GM12878 (cell line): ENCODE measurements at regions not wholly inside any gene's neighbourhood (a gene's known extent, or its start where the extent isn't known, plus 50 kb on each side); places are given as distances from the start of the nearest gene placed in this dataset.
"Not testable (repeated sequence)": the region's sequence is repeated elsewhere in the genome, so short reads cannot be mapped to it uniquely, and the experiment has no call there.

Experiments
- ATAC-seq: fragments of 200-7000 bp; cut with Tn5 transposase; 3 replicates; pipeline ENCODE4 v1.9.1; 2020; ENCODE audit warnings: mild to moderate bottlenecking, moderate library complexity
- BruUV-seq: library from RNA; stranded (reverse); fragments of 400-500 nt; replicated peaks from 2 replicates; lab custom pipeline; 2021; lab: Mats Ljungman, UMichigan
- CTCF ChIA-PET: fragments of 300-600 bp; sonication (Branson Sonifier 250); formaldehyde crosslinking; extraction: SDS; loops from one replicate; lab custom pipeline; 2021; ENCODE audit warnings: inconsistent platforms; lab: Yijun Ruan, JAX
- POLR2A ChIA-PET: fragments of 350-600 bp; formaldehyde crosslinking; extraction: SDS; loops from one replicate; lab custom pipeline; 2021; ENCODE audit warnings: inconsistent platforms; lab: Charles Lee
- RAD21 ChIA-PET: fragments of 300-600 bp; sonication (Branson Sonifier 250); formaldehyde crosslinking; loops from one replicate; lab custom pipeline; 2023; ENCODE audit warnings: antibody characterized with exemption; ENCODE audit not compliant: unreplicated experiment; lab: Charles Lee
- SMC1A ChIA-PET: fragments of 300-600 bp; sonication (Branson Sonifier 250); formaldehyde crosslinking; loops from one replicate; lab custom pipeline; 2023; ENCODE audit not compliant: unreplicated experiment, uncharacterized antibody; lab: Charles Lee
- DNase-seq: peaks from one replicate; pipeline ENCODE4 v3.0.0-alpha.2; 2011; ENCODE audit warnings: low read depth, low spot score
- FAIRE-seq: peaks from 3 replicates; lab custom pipeline; 2011; peaks lifted over from hg19 to GRCh38; lab: Jason Lieb, UNC
- H2AFZ ChIP-seq: 2 replicates; pipeline ENCODE4 v1.6.0; 2011; ENCODE audit warnings: low read depth, low read length, control low read depth; ENCODE audit not compliant: control insufficient read depth
- H3K27ac ChIP-seq: 2 replicates; pipeline ENCODE4 v1.5.1; 2011; ENCODE audit warnings: control low read depth; ENCODE audit not compliant: control insufficient read depth, insufficient read depth
- H3K27me3 ChIP-seq, 2 experiments: replicated peaks in 1 of 2; 2 replicates each; pipeline versions ENCODE4 v1.6.0 to v1.6.1; 2011; ENCODE audit warnings: low read length in 1 of 2; ENCODE audit not compliant: control insufficient read depth in 2 of 2, insufficient read depth in 2 of 2
- H3K36me3 ChIP-seq, 2 experiments: 2 replicates each; pipeline ENCODE4 v1.5.1; 2011; ENCODE audit warnings: low read length in 1 of 2; ENCODE audit not compliant: control insufficient read depth in 2 of 2, insufficient read depth in 2 of 2
- H3K4me1 ChIP-seq: 2 replicates; pipeline ENCODE4 v1.6.1; 2011; ENCODE audit warnings: mild to moderate bottlenecking, low read length, moderate library complexity, mixed read lengths; ENCODE audit not compliant: control insufficient read depth, insufficient read depth
- H3K4me2 ChIP-seq: 2 replicates; pipeline ENCODE4 v1.6.0; 2011; ENCODE audit warnings: control low read depth; ENCODE audit not compliant: control insufficient read depth, insufficient read depth
- H3K4me3 ChIP-seq: fragments of 200-600 bp; sonication (generic); 2 replicates; pipeline ENCODE4 v1.5.1; 2016
- H3K79me2 ChIP-seq: 2 replicates; pipeline ENCODE4 v1.6.0; 2011; ENCODE audit warnings: low read length; ENCODE audit not compliant: control insufficient read depth, insufficient read depth
- H3K9ac ChIP-seq: 2 replicates; pipeline ENCODE4 v1.8.0; 2011; ENCODE audit warnings: low read length, control low read depth, mixed read lengths; ENCODE audit not compliant: control insufficient read depth, insufficient read depth
- H3K9me3 ChIP-seq: replicated peaks from 3 replicates; pipeline ENCODE4 v1.5.1; 2011; ENCODE audit warnings: mild to moderate bottlenecking, low read length; ENCODE audit not compliant: control insufficient read depth, insufficient read depth
- H4K20me1 ChIP-seq: 2 replicates; pipeline ENCODE4 v1.6.0; 2011; ENCODE audit not compliant: control insufficient read depth, insufficient read depth
- CREM ChIP-seq: IDR thresholded peaks from 2 replicates; pipeline ENCODE4 v1.6.1; 2014; ENCODE audit warnings: antibody characterized with exemption, low read depth
- DPF2 ChIP-seq: fragments of 450-650 bp; IDR thresholded peaks from 2 replicates; pipeline ENCODE4 v1.6.1; 2017; ENCODE audit warnings: mild to moderate bottlenecking
- HDGF ChIP-seq: fragments of 450-650 bp; IDR thresholded peaks from 2 replicates; pipeline ENCODE4 v1.6.1; 2016; ENCODE audit warnings: antibody characterized with exemption
- KAT2A ChIP-seq: conservative IDR thresholded peaks from 2 replicates; pipeline ENCODE4 v1.6.1; 2011; ENCODE audit warnings: low read depth, low read length; ENCODE audit not compliant: control insufficient read depth
- PAX5 ChIP-seq: IDR thresholded peaks from 2 replicates; pipeline ENCODE4 v1.6.1; 2011; ENCODE audit warnings: low read depth, low read length, borderline replicate concordance
- PAX8 ChIP-seq: fragments of 450-650 bp; IDR thresholded peaks from 2 replicates; pipeline ENCODE4 v1.6.1; 2017; ENCODE audit warnings: mild to moderate bottlenecking, moderate library complexity
- WGBS: methylation state at CpG from one replicate; pipeline ENCODE4 v1.1.6; 2016; ENCODE audit warnings: low lambda C conversion rate; ENCODE audit not compliant: insufficient replicate concordance, insufficient coverage; ENCODE audit errors: missing lambda C conversion rate; 5-methylcytosine and 5-hydroxymethylcytosine counted together
- in situ Hi-C: fragments of 300-500 bp; cut with MboI; formaldehyde crosslinking; loops from 9 replicates; pipeline ENCODE4 v1.14.3; 2018; ENCODE audit warnings: mixed read lengths
- intact Hi-C: fragments of 100-400 bp; cut with micrococcal nuclease; formaldehyde crosslinking; loops from one replicate; pipeline ENCODE4 v1.14.2; 2022; ENCODE audit not compliant: unreplicated experiment
- TF ChIP-seq, protein P1 (sequence below): IDR thresholded peaks from 2 replicates; pipeline ENCODE4 v1.6.1; 2012; ENCODE audit warnings: mild to moderate bottlenecking, low read depth, low read length
- TF ChIP-seq, protein P2 (sequence below): IDR thresholded peaks from 2 replicates; pipeline ENCODE4 v1.6.1; 2012; ENCODE audit warnings: improper control_type of control experiment, low read depth, low read length; ENCODE audit not compliant: insufficient replicate concordance

DNA sequence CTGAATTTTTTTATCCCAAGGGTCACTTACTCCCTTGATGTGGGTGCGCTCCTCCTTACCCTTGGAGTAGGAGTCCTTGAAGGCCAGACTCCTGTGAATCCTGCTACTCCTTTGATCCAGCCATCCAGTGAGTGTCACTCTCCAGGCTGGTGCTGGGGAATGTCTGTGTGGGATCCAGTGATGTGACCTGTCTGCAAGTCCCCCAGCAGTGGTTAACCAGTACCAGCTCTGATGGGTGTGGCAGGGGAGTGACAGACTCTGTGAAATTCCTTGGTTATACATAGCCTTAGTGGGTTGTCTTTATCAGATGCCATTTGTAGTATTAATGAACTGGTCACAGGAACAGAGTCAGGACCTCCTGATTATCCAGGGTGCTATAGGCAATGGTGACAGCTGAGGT is 409.5 kb upstream of the LMO3 start:
- no peak for FAIRE-seq
- BruUV-seq: no TSS peak
- TF ChIP-seq CREM (no peak), DPF2 (no peak), PAX8 (no peak), KAT2A (no peak), PAX5 (no peak), HDGF (no peak)
- TF ChIP-seq, protein P1, sequence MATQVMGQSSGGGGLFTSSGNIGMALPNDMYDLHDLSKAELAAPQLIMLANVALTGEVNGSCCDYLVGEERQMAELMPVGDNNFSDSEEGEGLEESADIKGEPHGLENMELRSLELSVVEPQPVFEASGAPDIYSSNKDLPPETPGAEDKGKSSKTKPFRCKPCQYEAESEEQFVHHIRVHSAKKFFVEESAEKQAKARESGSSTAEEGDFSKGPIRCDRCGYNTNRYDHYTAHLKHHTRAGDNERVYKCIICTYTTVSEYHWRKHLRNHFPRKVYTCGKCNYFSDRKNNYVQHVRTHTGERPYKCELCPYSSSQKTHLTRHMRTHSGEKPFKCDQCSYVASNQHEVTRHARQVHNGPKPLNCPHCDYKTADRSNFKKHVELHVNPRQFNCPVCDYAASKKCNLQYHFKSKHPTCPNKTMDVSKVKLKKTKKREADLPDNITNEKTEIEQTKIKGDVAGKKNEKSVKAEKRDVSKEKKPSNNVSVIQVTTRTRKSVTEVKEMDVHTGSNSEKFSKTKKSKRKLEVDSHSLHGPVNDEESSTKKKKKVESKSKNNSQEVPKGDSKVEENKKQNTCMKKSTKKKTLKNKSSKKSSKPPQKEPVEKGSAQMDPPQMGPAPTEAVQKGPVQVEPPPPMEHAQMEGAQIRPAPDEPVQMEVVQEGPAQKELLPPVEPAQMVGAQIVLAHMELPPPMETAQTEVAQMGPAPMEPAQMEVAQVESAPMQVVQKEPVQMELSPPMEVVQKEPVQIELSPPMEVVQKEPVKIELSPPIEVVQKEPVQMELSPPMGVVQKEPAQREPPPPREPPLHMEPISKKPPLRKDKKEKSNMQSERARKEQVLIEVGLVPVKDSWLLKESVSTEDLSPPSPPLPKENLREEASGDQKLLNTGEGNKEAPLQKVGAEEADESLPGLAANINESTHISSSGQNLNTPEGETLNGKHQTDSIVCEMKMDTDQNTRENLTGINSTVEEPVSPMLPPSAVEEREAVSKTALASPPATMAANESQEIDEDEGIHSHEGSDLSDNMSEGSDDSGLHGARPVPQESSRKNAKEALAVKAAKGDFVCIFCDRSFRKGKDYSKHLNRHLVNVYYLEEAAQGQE: no peak
- TF ChIP-seq, protein P2, sequence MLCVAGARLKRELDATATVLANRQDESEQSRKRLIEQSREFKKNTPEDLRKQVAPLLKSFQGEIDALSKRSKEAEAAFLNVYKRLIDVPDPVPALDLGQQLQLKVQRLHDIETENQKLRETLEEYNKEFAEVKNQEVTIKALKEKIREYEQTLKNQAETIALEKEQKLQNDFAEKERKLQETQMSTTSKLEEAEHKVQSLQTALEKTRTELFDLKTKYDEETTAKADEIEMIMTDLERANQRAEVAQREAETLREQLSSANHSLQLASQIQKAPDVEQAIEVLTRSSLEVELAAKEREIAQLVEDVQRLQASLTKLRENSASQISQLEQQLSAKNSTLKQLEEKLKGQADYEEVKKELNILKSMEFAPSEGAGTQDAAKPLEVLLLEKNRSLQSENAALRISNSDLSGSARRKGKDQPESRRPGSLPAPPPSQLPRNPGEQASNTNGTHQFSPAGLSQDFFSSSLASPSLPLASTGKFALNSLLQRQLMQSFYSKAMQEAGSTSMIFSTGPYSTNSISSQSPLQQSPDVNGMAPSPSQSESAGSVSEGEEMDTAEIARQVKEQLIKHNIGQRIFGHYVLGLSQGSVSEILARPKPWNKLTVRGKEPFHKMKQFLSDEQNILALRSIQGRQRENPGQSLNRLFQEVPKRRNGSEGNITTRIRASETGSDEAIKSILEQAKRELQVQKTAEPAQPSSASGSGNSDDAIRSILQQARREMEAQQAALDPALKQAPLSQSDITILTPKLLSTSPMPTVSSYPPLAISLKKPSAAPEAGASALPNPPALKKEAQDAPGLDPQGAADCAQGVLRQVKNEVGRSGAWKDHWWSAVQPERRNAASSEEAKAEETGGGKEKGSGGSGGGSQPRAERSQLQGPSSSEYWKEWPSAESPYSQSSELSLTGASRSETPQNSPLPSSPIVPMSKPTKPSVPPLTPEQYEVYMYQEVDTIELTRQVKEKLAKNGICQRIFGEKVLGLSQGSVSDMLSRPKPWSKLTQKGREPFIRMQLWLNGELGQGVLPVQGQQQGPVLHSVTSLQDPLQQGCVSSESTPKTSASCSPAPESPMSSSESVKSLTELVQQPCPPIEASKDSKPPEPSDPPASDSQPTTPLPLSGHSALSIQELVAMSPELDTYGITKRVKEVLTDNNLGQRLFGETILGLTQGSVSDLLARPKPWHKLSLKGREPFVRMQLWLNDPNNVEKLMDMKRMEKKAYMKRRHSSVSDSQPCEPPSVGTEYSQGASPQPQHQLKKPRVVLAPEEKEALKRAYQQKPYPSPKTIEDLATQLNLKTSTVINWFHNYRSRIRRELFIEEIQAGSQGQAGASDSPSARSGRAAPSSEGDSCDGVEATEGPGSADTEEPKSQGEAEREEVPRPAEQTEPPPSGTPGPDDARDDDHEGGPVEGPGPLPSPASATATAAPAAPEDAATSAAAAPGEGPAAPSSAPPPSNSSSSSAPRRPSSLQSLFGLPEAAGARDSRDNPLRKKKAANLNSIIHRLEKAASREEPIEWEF: no peak
- TF ChIP-seq, all 136 proteins: peak for 0
- H3K27ac ChIP-seq: no peak overlapping the region
- H3K4me2 ChIP-seq: no peak overlapping the region
- H3K9ac ChIP-seq: no peak overlapping the region
- ChIA-PET SMC1A (no interaction called here), POLR2A (no interaction called here), RAD21 (no interaction called here), CTCF (no interaction called here)
- WGBS: 38% methylated on average over 1 of the region's 1 CpG
- DNase-seq (no peak), ATAC-seq (no peak)
- H3K9me3 ChIP-seq: no peaks in the 10 kb centered on the region
- intact Hi-C loops (no loop called here), in situ Hi-C loops (no loop called here)
- H2AFZ ChIP-seq: no peak overlapping the region
- H3K4me1 ChIP-seq: no peaks in the 10 kb centered on the region
- H3K79me2 ChIP-seq: no peaks in the 10 kb centered on the region
- H3K27me3 ChIP-seq: no peaks in the 10 kb centered on the region
- no peak overlapping the region for H3K4me3 ChIP-seq
- H3K36me3 ChIP-seq: no peaks in the 10 kb centered on the region
- no peaks in the 10 kb centered on the region for H4K20me1 ChIP-seq

DNA sequence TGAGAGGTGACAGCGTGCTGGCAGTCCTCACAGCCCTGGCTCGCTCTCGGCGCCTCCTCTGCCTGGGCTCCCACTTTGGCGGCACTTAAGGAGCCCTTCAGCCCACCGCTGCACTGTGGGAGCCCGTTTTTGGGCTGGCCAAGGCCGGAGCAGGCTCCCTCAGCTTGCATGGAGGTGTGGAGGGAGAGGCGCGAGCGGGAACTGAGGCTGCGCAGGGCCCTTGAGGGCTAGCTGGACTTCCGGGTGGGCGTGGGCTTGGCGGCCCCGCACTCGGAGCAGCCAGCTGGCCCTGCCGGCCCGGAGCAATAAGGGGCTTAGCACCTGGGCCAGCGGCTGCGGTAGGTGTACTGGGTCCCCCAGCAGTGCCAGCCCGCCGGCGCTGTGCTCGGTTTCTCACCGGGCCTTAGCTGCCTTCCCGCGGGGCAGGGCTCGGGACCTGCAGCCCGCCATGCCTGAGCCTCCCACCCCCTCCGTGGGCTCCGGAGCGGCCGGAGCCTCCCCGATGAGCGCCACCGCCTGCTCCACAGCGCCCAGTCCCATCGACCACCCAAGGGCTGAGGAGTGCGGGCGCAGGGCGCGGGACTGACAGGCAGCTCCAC is 401.6 kb upstream of the LMO3 start:
- H3K27me3 ChIP-seq, H3K4me2 ChIP-seq, in situ Hi-C loops, FAIRE-seq, intact Hi-C loops, BruUV-seq, H2AFZ ChIP-seq, H3K79me2 ChIP-seq, ATAC-seq, CTCF ChIA-PET, H3K9ac ChIP-seq, H3K36me3 ChIP-seq, POLR2A ChIA-PET, H3K4me3 ChIP-seq, H3K4me1 ChIP-seq, H3K27ac ChIP-seq, SMC1A ChIA-PET, H3K9me3 ChIP-seq, RAD21 ChIA-PET, H4K20me1 ChIP-seq, DNase-seq: not testable (repeated sequence)
- WGBS: 73% methylated on average over 34 of the region's 43 CpGs
